HCT116 (cell line): ENCODE measurements at regions not wholly inside any gene's neighbourhood (a gene's known extent, or its start where the extent isn't known, plus 50 kb on each side); places are given as distances from the start of the nearest gene placed in this dataset.

Source experiments
- ATAC-seq: fragments of 200-7000 bp; cut with Tn5 transposase; 2 replicates; pipeline ENCODE4 v1.9.1; 2020; ENCODE audit warnings: mild to moderate bottlenecking, moderate library complexity
- BruUV-seq: library from RNA; stranded (reverse); fragments of 400-500 nt; replicated peaks from 2 replicates; lab custom pipeline; 2021; lab: Mats Ljungman, UMichigan
- CTCF ChIA-PET: fragments of 300-600 bp; sonication (Branson Sonifier 250); formaldehyde crosslinking; loops from one replicate; lab custom pipeline; 2021; ENCODE audit warnings: antibody characterized with exemption; lab: Charles Lee
- POLR2A ChIA-PET: fragments of 300-600, 350-600 bp; sonication (Branson Sonifier 250); formaldehyde crosslinking; loops from one replicate; lab custom pipeline; 2021; ENCODE audit warnings: antibody characterized with exemption; lab: Charles Lee
- RAD21 ChIA-PET, 2 experiments: fragments of 300-600 bp; sonication (Branson Sonifier 250); formaldehyde crosslinking; loops; one replicate each; lab custom pipeline; 2023; ENCODE audit warnings: low total read pairs in 2 of 2; ENCODE audit not compliant: uncharacterized antibody in 2 of 2, unreplicated experiment in 2 of 2, low non-redundant PET in 1 of 2; lab: Charles Lee
- DNase-seq: peaks from one replicate; pipeline ENCODE4 v3.0.0-alpha.2; 2010; ENCODE audit warnings: low read depth, low spot score
- H2AFZ ChIP-seq: fragments of 200-600 bp; shearing (Covaris generic), sonication (generic); 2 replicates; pipeline ENCODE4 v1.6.1; 2017; ENCODE audit warnings: low read depth, mixed run types, mixed read lengths, antibody characterized with exemption, low read length; ENCODE audit not compliant: poor library complexity, severe bottlenecking
- H3K27ac ChIP-seq: 2 replicates; pipeline ENCODE4 v1.5.1; 2012; ENCODE audit warnings: low read depth, low read length
- H3K27me3 ChIP-seq: fragments of 200-600 bp; sonication (generic); 2 replicates; pipeline ENCODE4 v1.6.1; 2016; ENCODE audit warnings: mixed run types, low read length, mixed read lengths; ENCODE audit not compliant: insufficient read depth
- H3K36me3 ChIP-seq, 2 experiments: fragments of 200-500 bp in 1 of 2; fragments of 200-600 bp in 1 of 2; sonication (Bioruptor generic) in 1 of 2; sonication (generic) in 1 of 2; 2 replicates each; pipeline versions ENCODE4 v1.5.1 to v1.6.1; 2014 to 2016; ENCODE audit warnings: low read length in 2 of 2, inconsistent platforms in 1 of 2, mixed read lengths in 1 of 2, mixed run types in 1 of 2; ENCODE audit not compliant: insufficient read depth in 2 of 2, control insufficient read depth in 1 of 2
- H3K4me1 ChIP-seq, 2 experiments: fragments of 200-600 bp in 1 of 2; sonication (generic) in 1 of 2; 2 replicates each; pipeline versions ENCODE4 v1.5.1 to v1.6.1; 2012 to 2017; ENCODE audit warnings: low read length in 2 of 2, inconsistent platforms in 1 of 2, mild to moderate bottlenecking in 1 of 2, mixed read lengths in 1 of 2, mixed run types in 1 of 2, moderate library complexity in 1 of 2; ENCODE audit not compliant: insufficient read depth in 2 of 2, control insufficient read depth in 1 of 2
- H3K4me2 ChIP-seq: fragments of 200-600 bp; sonication (generic); 2 replicates; pipeline ENCODE4 v1.6.1; 2017; ENCODE audit warnings: mixed run types, low read length, mixed read lengths
- H3K4me3 ChIP-seq, 2 experiments: fragments of 200-600 bp in 1 of 2; sonication (generic) in 1 of 2; replicated peaks in 1 of 2; 2 replicates each; pipeline ENCODE4 v1.5.1; 2011 to 2016; ENCODE audit warnings: low read length in 2 of 2, control low read depth in 1 of 2, low read depth in 1 of 2, mild to moderate bottlenecking in 1 of 2, mixed read lengths in 1 of 2, mixed run types in 1 of 2
- H3K79me2 ChIP-seq: fragments of 200-600 bp; sonication (generic); 2 replicates; pipeline ENCODE4 v1.6.1; 2017; ENCODE audit warnings: mild to moderate bottlenecking, mixed run types, low read length, moderate library complexity, mixed read lengths; ENCODE audit not compliant: insufficient read depth
- H3K9ac ChIP-seq: fragments of 200-600 bp; sonication (generic); 2 replicates; pipeline ENCODE4 v1.6.1; 2016; ENCODE audit warnings: low read length, mixed read lengths
- H3K9me2 ChIP-seq: fragments of 200-600 bp; sonication (generic), shearing (Covaris generic); 2 replicates; pipeline ENCODE4 v1.6.1; 2017; ENCODE audit warnings: mixed run types, mild to moderate bottlenecking, moderate library complexity; ENCODE audit not compliant: insufficient read depth
- H3K9me3 ChIP-seq, 2 experiments: fragments of 200-500 bp in 1 of 2; fragments of 200-600 bp in 1 of 2; sonication (Bioruptor generic) in 1 of 2; sonication (generic) in 1 of 2; 2 replicates each; pipeline ENCODE4 v1.6.1; 2014 to 2017; ENCODE audit warnings: low read length in 2 of 2, mixed read lengths in 2 of 2, inconsistent platforms in 1 of 2, low read depth in 1 of 2, mild to moderate bottlenecking in 1 of 2, mixed run types in 1 of 2, moderate library complexity in 1 of 2; ENCODE audit not compliant: control insufficient read depth in 1 of 2, insufficient read depth in 1 of 2
- H4K20me1 ChIP-seq: fragments of 200-600 bp; sonication (generic), shearing (Covaris generic); 2 replicates; pipeline ENCODE4 v1.6.1; 2017; ENCODE audit warnings: mixed run types, mild to moderate bottlenecking, moderate library complexity; ENCODE audit not compliant: insufficient read depth
- EGR1 ChIP-seq: IDR thresholded peaks from 2 replicates; pipeline ENCODE4 v1.6.1; 2012; ENCODE audit warnings: low read depth
- ELF1 ChIP-seq: IDR thresholded peaks from 2 replicates; pipeline ENCODE4 v1.6.1; 2012; ENCODE audit warnings: low read depth, borderline replicate concordance
- EZH2 ChIP-seq: fragments of 200-600 bp; sonication (generic); IDR thresholded peaks from 2 replicates; pipeline ENCODE4 v1.6.1; 2017; ENCODE audit warnings: antibody characterized with exemption, mixed run types
- EZH2phosphoT487 ChIP-seq: fragments of 200-600 bp; IDR thresholded peaks from 2 replicates; pipeline ENCODE4 v1.6.1; 2018; ENCODE audit warnings: antibody characterized with exemption, borderline replicate concordance
- FOSL1 ChIP-seq: IDR thresholded peaks from 2 replicates; pipeline ENCODE4 v1.6.1; 2012; ENCODE audit warnings: low read depth
- JUND ChIP-seq: IDR thresholded peaks from 2 replicates; pipeline ENCODE4 v1.6.1; 2012
- POLR2A ChIP-seq: IDR thresholded peaks from 2 replicates; pipeline ENCODE4 v1.7.0; 2011; ENCODE audit warnings: borderline replicate concordance; ENCODE audit not compliant: insufficient read depth, insufficient read length; ENCODE audit errors: extremely low read depth
- POLR2AphosphoS5 ChIP-seq: IDR thresholded peaks from 2 replicates; pipeline ENCODE4 v1.6.1; 2011; ENCODE audit warnings: mild to moderate bottlenecking, low read depth, low read length, moderate library complexity
- RAD21 ChIP-seq: IDR thresholded peaks from 2 replicates; pipeline ENCODE4 v1.6.1; 2012; ENCODE audit warnings: low read depth, mild to moderate bottlenecking
- SIN3A ChIP-seq: IDR thresholded peaks from 2 replicates; pipeline ENCODE4 v1.6.1; 2012; ENCODE audit warnings: low read depth
- SP1 ChIP-seq: IDR thresholded peaks from 2 replicates; pipeline ENCODE4 v1.6.1; 2012; ENCODE audit warnings: low read depth
- SRF ChIP-seq: IDR thresholded peaks from 2 replicates; pipeline ENCODE4 v1.6.1; 2012; ENCODE audit warnings: low read depth
- ZFX ChIP-seq: fragments of 450-650 bp; IDR thresholded peaks from 2 replicates; pipeline ENCODE4 v1.6.1; 2017
- ZNF274 ChIP-seq: fragments of 200-500 bp; sonication (Bioruptor generic); IDR thresholded peaks from 2 replicates; pipeline ENCODE4 v1.6.1; 2014; ENCODE audit warnings: mild to moderate bottlenecking, low read depth, low read length, inconsistent platforms
- intact Hi-C: fragments of 100-400 bp; cut with micrococcal nuclease; formaldehyde crosslinking; loops from 2 replicates; pipeline ENCODE4 v1.10.0; 2022
- TF ChIP-seq, protein P1 (sequence below): IDR thresholded peaks from 2 replicates; pipeline ENCODE4 v1.6.1; 2012
- TF ChIP-seq, protein P2 (sequence below): IDR thresholded peaks from 2 replicates; pipeline ENCODE4 v1.6.1; 2012; ENCODE audit warnings: low read depth
- TF ChIP-seq, protein P3 (sequence below): IDR thresholded peaks from 2 replicates; pipeline ENCODE4 v1.6.1; 2011; ENCODE audit warnings: mild to moderate bottlenecking, low read length, moderate library complexity; ENCODE audit not compliant: insufficient replicate concordance; ENCODE audit errors: extremely low read depth
- TF ChIP-seq, protein P4 (sequence below), 3 experiments: fragments of 200-600 bp in 1 of 3; sonication (generic) in 1 of 3; IDR thresholded peaks in 2 of 3; conservative IDR thresholded peaks in 1 of 3; 2 replicates each; pipeline ENCODE4 v1.5.1; 2012 to 2017; ENCODE audit warnings: low read depth in 2 of 3, low read length in 2 of 3, antibody characterized with exemption in 1 of 3, borderline replicate concordance in 1 of 3, control low read depth in 1 of 3, mild to moderate bottlenecking in 1 of 3, mixed read lengths in 1 of 3, mixed run types in 1 of 3, moderate library complexity in 1 of 3; ENCODE audit not compliant: insufficient read depth in 1 of 3

DNA sequence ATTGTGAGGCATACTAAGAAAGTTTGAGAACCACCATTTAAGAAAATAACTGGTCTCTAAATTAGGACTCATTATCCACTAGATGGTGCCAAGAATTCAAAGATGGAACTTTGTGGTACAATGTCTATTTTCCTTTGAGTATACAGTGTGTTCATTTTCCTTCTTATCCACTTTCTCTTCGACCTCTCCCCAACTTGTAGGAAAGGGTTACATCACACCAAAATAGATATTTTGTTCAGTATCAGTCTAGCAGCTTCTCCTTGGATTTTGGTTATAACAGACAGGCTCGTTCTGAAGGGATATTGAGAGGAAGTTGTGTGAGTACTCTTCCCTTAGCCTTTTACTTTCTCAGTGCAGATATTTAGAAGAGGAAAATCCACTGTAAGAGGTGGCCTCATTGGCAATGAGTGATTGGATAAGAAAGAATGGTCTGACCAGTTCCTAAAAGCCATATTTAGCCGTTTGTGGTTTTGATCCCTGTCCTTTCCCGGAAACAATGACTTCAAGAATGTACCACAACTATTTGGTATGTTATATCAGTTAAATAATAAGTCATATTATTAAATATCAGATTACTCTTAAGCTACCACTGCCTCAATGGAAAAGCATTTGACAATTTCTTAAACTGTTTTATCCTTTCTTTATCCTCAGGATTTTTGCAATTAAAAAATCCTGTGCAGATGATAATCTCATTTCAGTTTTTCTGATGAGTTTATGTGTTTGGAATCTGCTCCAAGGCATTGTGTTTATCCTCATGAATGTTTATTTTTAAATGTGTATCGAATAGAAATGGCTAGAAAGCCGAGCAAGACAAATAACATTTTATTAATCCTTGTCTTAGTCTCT is 69.0 kb upstream of the GRAMD2B start:
- Histone ChIP-seq H3K4me1 (peaks cover 19 to 32% of the 10 kb centered on the region in 2 experiments; a peak in 3 of 4 replicates), H3K9me3 (no peaks in the 10 kb centered on the region), H3K27me3 (no peaks in the 10 kb centered on the region), H2AFZ (peak overlapping the region; percentile 98), H3K4me2 (peak overlapping the region; percentile 80), H3K4me3 (peak overlapping the region; percentile 14 to 44), H3K36me3 (no peaks in the 10 kb centered on the region), H3K9ac (peak overlapping the region; percentile 39), H3K27ac (peak overlapping the region; percentile 62), H3K9me2 (no peaks in the 10 kb centered on the region), H3K79me2 (no peaks in the 10 kb centered on the region), H4K20me1 (no peaks in the 10 kb centered on the region)
- intact Hi-C loops = loop anchor here (1.0 to 5.0 kb wide), 5 partner anchors 139 to 448 kb away; partner anchors contain the start of gene ALDH7A1
- peak; percentile 85 for ATAC-seq
- ChIA-PET RAD21 (interaction anchor here in 1 of 2 experiments (1.0 kb wide), 2 partner anchors 139 to 241 kb away, joined by 3 read pairs; partner anchors contain the start of gene ALDH7A1), CTCF (interaction anchor here (0.7 to 2.6 kb wide), 9 partner anchors 12 to 247 kb away, joined by 3 to 11 read pairs (median 3); partner anchors contain the start of gene PHAX), POLR2A (no interaction called here)
- DNase-seq = peak; percentile 64
- BruUV-seq = no TSS peak
- TF ChIP-seq RAD21 (peak; percentile 94), POLR2AphosphoS5 (no peak), EGR1 (peak; percentile 0; the same call in 1 of the 2 replicates), SIN3A (peak; percentile 39; the same call in 1 of the 2 replicates), JUND (no peak), EZH2 (no peak), FOSL1 (peak; percentile 37), ELF1 (no peak), SP1 (peak; percentile 51; the same call in 1 of the 2 replicates), EZH2phosphoT487 (no peak), ZNF274 (no peak), ZFX (no peak), SRF (peak; percentile 94), POLR2A (no peak)
- TF ChIP-seq, protein P1, sequence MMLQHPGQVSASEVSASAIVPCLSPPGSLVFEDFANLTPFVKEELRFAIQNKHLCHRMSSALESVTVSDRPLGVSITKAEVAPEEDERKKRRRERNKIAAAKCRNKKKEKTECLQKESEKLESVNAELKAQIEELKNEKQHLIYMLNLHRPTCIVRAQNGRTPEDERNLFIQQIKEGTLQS = no peak
- TF ChIP-seq, protein P2, sequence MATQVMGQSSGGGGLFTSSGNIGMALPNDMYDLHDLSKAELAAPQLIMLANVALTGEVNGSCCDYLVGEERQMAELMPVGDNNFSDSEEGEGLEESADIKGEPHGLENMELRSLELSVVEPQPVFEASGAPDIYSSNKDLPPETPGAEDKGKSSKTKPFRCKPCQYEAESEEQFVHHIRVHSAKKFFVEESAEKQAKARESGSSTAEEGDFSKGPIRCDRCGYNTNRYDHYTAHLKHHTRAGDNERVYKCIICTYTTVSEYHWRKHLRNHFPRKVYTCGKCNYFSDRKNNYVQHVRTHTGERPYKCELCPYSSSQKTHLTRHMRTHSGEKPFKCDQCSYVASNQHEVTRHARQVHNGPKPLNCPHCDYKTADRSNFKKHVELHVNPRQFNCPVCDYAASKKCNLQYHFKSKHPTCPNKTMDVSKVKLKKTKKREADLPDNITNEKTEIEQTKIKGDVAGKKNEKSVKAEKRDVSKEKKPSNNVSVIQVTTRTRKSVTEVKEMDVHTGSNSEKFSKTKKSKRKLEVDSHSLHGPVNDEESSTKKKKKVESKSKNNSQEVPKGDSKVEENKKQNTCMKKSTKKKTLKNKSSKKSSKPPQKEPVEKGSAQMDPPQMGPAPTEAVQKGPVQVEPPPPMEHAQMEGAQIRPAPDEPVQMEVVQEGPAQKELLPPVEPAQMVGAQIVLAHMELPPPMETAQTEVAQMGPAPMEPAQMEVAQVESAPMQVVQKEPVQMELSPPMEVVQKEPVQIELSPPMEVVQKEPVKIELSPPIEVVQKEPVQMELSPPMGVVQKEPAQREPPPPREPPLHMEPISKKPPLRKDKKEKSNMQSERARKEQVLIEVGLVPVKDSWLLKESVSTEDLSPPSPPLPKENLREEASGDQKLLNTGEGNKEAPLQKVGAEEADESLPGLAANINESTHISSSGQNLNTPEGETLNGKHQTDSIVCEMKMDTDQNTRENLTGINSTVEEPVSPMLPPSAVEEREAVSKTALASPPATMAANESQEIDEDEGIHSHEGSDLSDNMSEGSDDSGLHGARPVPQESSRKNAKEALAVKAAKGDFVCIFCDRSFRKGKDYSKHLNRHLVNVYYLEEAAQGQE = no peak
- TF ChIP-seq, protein P3, sequence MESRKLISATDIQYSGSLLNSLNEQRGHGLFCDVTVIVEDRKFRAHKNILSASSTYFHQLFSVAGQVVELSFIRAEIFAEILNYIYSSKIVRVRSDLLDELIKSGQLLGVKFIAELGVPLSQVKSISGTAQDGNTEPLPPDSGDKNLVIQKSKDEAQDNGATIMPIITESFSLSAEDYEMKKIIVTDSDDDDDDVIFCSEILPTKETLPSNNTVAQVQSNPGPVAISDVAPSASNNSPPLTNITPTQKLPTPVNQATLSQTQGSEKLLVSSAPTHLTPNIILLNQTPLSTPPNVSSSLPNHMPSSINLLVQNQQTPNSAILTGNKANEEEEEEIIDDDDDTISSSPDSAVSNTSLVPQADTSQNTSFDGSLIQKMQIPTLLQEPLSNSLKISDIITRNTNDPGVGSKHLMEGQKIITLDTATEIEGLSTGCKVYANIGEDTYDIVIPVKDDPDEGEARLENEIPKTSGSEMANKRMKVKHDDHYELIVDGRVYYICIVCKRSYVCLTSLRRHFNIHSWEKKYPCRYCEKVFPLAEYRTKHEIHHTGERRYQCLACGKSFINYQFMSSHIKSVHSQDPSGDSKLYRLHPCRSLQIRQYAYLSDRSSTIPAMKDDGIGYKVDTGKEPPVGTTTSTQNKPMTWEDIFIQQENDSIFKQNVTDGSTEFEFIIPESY = no peak
- TF ChIP-seq, protein P4, sequence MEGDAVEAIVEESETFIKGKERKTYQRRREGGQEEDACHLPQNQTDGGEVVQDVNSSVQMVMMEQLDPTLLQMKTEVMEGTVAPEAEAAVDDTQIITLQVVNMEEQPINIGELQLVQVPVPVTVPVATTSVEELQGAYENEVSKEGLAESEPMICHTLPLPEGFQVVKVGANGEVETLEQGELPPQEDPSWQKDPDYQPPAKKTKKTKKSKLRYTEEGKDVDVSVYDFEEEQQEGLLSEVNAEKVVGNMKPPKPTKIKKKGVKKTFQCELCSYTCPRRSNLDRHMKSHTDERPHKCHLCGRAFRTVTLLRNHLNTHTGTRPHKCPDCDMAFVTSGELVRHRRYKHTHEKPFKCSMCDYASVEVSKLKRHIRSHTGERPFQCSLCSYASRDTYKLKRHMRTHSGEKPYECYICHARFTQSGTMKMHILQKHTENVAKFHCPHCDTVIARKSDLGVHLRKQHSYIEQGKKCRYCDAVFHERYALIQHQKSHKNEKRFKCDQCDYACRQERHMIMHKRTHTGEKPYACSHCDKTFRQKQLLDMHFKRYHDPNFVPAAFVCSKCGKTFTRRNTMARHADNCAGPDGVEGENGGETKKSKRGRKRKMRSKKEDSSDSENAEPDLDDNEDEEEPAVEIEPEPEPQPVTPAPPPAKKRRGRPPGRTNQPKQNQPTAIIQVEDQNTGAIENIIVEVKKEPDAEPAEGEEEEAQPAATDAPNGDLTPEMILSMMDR (IDR thresholded peaks at IDR 0.05 in 2 of 3, conservative IDR thresholded peaks at IDR 0.05 in 1 of 3; ENCODE audit: borderline replicate concordance in 1 of 3, insufficient read depth in 1 of 3, low read depth in 2 of 3, low read length in 2 of 3) = peak; percentile 31 to 90 (median 71); a peak in 5 of 6 replicates
